Calu3 (cell line): ENCODE measurements at regions not wholly inside any gene's neighbourhood (a gene's known extent, or its start where the extent isn't known, plus 50 kb on each side); places are given as distances from the start of the nearest gene placed in this dataset.

Source experiments
- BruUV-seq: library from RNA; stranded (reverse); fragments of 400-500 nt; replicated peaks from 2 replicates; lab custom pipeline; 2021; lab: Mats Ljungman, UMichigan
- CTCF ChIA-PET: fragments of 300-600 bp; sonication (Branson Sonifier 250); formaldehyde crosslinking; loops from one replicate; lab custom pipeline; 2022; ENCODE audit warnings: antibody characterized with exemption; lab: Charles Lee
- DNase-seq: peaks from one replicate; pipeline ENCODE4 v3.0.0; 2022
- H3K27ac Mint-ChIP-seq: one replicate; pipeline ENCODE4 v1.8.0; 2022; ENCODE audit warnings: mixed read lengths; ENCODE audit not compliant: unreplicated experiment
- H3K27me3 Mint-ChIP-seq: one replicate; pipeline ENCODE4 v1.8.0; 2022; ENCODE audit warnings: mixed read lengths; ENCODE audit not compliant: unreplicated experiment
- H3K36me3 Mint-ChIP-seq: one replicate; pipeline ENCODE4 v1.8.0; 2022; ENCODE audit warnings: mild to moderate bottlenecking, moderate library complexity, mixed read lengths; ENCODE audit not compliant: insufficient read depth, unreplicated experiment
- H3K4me1 Mint-ChIP-seq: one replicate; pipeline ENCODE4 v1.8.0; 2022; ENCODE audit warnings: mild to moderate bottlenecking, low read depth, mixed read lengths; ENCODE audit not compliant: unreplicated experiment
- H3K4me3 Mint-ChIP-seq: one replicate; pipeline ENCODE4 v1.8.0; 2022; ENCODE audit warnings: mild to moderate bottlenecking, low read depth, moderate library complexity, mixed read lengths; ENCODE audit not compliant: unreplicated experiment
- H3K9me3 Mint-ChIP-seq: one replicate; pipeline ENCODE4 v1.8.0; 2022; ENCODE audit warnings: low read depth, mixed read lengths; ENCODE audit not compliant: unreplicated experiment
- intact Hi-C: fragments of 100-400 bp; cut with micrococcal nuclease; formaldehyde crosslinking; loops from one replicate; pipeline ENCODE4 v1.10.0; 2022; ENCODE audit not compliant: unreplicated experiment
- TF ChIP-seq, protein P1 (sequence below): fragments of 200-600 bp; IDR thresholded peaks from one replicate; pipeline ENCODE4 v1.8.0; 2022; ENCODE audit warnings: antibody characterized with exemption; ENCODE audit not compliant: unreplicated experiment

DNA sequence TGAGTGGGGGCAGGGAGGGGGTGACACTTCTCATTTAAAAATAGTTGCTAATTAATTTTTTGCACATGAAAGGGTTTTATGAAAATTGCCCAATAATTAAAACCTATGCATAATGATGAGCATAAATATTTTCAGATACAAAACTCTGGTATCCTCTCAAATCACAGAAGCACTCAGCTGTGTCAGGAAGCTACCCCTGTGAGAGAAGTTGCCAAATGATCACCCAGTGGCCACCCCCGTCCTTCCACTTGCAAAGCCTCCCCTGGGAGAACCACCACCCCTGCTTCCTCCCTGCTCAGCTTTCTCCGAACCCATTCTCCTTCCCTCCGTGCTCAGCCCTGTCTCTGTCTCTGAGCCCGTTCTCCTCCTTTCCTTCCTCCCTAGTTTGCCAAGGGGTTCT, 400.2 kb upstream of the SALL3 start:
- no peak for DNase-seq
- CTCF ChIA-PET = no interaction called here
- no peak overlapping the region for H3K27ac Mint-ChIP-seq
- no peaks in the 10 kb centered on the region for H3K36me3 Mint-ChIP-seq
- no peaks in the 10 kb centered on the region for H3K4me1 Mint-ChIP-seq
- H3K9me3 Mint-ChIP-seq = peaks cover 8% of the 10 kb centered on the region
- BruUV-seq = no TSS peak
- TF ChIP-seq, protein P1, sequence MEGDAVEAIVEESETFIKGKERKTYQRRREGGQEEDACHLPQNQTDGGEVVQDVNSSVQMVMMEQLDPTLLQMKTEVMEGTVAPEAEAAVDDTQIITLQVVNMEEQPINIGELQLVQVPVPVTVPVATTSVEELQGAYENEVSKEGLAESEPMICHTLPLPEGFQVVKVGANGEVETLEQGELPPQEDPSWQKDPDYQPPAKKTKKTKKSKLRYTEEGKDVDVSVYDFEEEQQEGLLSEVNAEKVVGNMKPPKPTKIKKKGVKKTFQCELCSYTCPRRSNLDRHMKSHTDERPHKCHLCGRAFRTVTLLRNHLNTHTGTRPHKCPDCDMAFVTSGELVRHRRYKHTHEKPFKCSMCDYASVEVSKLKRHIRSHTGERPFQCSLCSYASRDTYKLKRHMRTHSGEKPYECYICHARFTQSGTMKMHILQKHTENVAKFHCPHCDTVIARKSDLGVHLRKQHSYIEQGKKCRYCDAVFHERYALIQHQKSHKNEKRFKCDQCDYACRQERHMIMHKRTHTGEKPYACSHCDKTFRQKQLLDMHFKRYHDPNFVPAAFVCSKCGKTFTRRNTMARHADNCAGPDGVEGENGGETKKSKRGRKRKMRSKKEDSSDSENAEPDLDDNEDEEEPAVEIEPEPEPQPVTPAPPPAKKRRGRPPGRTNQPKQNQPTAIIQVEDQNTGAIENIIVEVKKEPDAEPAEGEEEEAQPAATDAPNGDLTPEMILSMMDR = no peak
- intact Hi-C loops = no loop called here
- no peak overlapping the region for H3K4me3 Mint-ChIP-seq
- no peaks in the 10 kb centered on the region for H3K27me3 Mint-ChIP-seq

DNA sequence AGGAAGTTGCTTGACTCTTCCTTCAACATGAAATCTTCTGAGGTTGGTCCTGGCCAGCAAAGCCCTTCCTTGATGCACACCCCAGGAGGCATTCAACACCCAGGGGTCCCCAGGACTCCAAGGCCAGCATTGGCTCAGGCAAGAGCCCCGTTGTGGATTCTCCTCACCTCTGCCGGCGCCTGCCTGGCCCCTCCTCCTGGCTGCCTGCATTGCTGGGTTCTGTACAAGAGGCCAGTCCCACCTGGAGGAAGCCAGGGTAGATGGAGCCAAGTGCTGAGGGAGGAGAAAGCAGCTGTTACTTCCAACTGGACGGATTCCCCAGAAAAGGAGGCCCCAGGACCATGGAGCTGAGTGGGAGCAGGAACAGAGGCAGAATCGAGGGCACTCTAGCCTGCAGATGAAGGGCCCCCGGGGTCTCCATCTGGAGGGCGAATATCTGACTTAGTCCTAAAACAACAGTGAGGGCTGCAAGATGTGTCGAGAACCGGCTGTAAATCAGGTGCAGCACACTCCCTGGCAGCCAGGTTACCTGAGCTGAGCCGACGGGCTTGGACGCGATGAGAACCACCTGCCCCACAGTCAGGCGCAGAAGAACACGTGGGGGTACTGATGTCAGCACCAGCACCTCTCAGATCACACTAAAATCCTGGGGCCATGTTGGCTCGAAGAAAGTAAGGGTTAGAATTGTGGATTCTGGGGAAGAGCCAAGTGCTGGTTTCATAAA, 399.6 kb upstream of the SALL3 start:
- no peaks in the 10 kb centered on the region for H3K4me1 Mint-ChIP-seq
- DNase-seq = no peak
- no peak overlapping the region for H3K27ac Mint-ChIP-seq
- intact Hi-C loops = no loop called here
- BruUV-seq = no TSS peak
- CTCF ChIA-PET = no interaction called here
- H3K27me3 Mint-ChIP-seq = no peaks in the 10 kb centered on the region
- peaks cover 6% of the 10 kb centered on the region for H3K9me3 Mint-ChIP-seq
- H3K36me3 Mint-ChIP-seq = no peaks in the 10 kb centered on the region
- TF ChIP-seq, protein P1 = no peak
- H3K4me3 Mint-ChIP-seq = no peak overlapping the region

DNA sequence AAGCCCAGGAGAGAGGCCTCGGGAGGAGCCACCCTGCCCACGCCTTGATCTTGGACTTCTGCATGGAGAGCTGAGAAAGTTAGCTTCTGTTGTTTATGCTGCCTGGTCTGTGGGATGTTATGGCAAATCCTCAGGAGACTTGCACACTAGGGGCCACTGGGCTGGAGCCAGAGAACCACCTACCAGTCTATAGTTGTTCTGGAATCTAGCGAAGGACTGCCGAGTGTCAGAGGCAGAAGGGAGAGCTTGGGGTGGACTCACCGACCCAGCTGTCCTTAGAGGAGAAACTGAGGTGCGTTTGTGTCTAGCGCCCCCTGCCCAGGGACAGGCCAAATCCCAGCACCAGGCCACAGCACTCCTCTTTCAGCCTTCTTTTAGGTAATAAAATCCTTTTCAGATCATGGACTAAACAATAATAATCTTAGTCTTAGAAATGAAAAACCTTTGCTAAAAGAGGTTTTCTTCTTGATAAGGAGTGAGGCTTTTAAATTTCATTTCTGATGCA, 398.7 kb upstream of the SALL3 start:
- Mint-ChIP-seq H3K9me3 (peaks cover 9% of the 10 kb centered on the region), H3K27ac (no peak overlapping the region), H3K4me3 (no peak overlapping the region), H3K27me3 (no peaks in the 10 kb centered on the region), H3K4me1 (no peaks in the 10 kb centered on the region), H3K36me3 (no peaks in the 10 kb centered on the region)
- no TSS peak for BruUV-seq
- CTCF ChIA-PET = no interaction called here
- intact Hi-C loops = no loop called here
- no peak for DNase-seq
- TF ChIP-seq, protein P1 = no peak

DNA sequence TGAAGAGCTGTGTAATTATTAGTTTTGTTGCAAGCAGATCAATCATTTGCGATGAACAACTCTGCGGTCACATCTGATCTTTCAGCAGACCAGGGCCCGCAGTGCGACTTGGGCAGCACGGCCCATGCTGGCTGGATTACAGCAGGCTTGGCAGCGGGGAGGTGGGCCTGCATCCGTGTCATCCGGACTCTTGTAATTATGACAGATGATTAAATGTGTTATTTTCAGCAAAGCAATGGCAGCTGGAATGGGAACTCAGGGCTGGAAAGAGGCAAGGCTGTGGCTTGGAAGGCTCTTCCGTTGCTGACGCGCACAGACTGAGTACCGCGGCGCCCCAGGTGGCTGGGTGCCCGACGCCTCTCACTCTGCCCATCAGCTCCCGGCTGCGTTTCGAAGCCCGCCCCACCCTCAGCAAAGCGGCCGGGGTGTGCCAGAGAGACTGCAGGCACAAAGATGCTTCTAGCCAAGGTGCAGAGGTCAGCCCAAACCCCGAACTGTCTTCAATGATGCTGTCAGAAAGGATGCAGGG, 397.4 kb upstream of the SALL3 start:
- BruUV-seq = no TSS peak
- CTCF ChIA-PET = no interaction called here
- Mint-ChIP-seq H3K36me3 (no peaks in the 10 kb centered on the region), H3K27ac (no peak overlapping the region), H3K4me3 (no peak overlapping the region), H3K4me1 (no peaks in the 10 kb centered on the region), H3K9me3 (peaks cover 10% of the 10 kb centered on the region), H3K27me3 (no peaks in the 10 kb centered on the region)
- no peak for DNase-seq
- intact Hi-C loops = no loop called here
- TF ChIP-seq, protein P1 = no peak
